AG10803 (cell line): ENCODE measurements at regions not wholly inside any gene's neighbourhood (a gene's known extent, or its start where the extent isn't known, plus 50 kb on each side); places are given as distances from the start of the nearest gene placed in this dataset.
A peak's percentile ranks its signal among the peaks of the same experiment; 100 is the strongest.

Experiments
- DNase-seq: peaks from one replicate; pipeline ENCODE4 v3.0.0; 2010; ENCODE audit warnings: low read depth
- H3K4me3 ChIP-seq: 2 replicates; pipeline ENCODE4 v1.5.1; 2011; ENCODE audit warnings: mild to moderate bottlenecking, low read length, control low read depth
- CTCF ChIP-seq: conservative IDR thresholded peaks from 2 replicates; pipeline ENCODE4 v1.5.1; 2011; ENCODE audit warnings: mild to moderate bottlenecking, low read length, control low read depth, inconsistent platforms

- H3K4me3 ChIP-seq = no peak overlapping the region
- TF ChIP-seq CTCF = no peak
- no peak for DNase-seq
These were observed 1569.4 kb downstream of the PCDH9 start for GRCh38 chr13:65660731-65661130.

DNA sequence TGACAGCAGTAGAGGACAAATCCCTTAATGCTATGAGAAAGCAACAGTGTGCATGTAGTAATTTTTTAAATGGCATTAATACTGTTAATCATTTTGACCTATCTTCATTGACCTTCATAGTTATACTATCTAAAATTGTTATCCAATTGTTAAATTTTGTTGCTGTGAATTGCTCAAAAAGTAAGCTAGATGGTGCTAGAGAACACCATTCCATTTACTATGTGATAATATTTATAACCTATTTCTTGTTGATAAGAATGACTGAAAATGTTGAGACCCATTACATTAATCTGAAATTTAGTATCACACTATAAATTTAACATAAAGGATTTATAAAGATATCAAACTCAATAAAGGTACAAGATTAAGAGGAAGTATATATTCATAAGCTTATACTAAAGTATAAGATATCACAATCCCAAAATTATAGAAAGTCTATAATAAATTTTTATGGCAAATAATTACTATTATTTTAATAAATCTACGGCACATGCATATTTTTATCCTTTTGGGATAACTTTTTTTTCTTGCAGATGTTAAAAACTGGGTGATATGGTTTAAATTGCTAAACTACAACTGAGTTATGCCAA lies 1573.3 kb downstream of the PCDH9 start:
- peak; percentile 69 for TF ChIP-seq CTCF
- no peak overlapping the region for H3K4me3 ChIP-seq
- DNase-seq = peak; percentile 8

DNA sequence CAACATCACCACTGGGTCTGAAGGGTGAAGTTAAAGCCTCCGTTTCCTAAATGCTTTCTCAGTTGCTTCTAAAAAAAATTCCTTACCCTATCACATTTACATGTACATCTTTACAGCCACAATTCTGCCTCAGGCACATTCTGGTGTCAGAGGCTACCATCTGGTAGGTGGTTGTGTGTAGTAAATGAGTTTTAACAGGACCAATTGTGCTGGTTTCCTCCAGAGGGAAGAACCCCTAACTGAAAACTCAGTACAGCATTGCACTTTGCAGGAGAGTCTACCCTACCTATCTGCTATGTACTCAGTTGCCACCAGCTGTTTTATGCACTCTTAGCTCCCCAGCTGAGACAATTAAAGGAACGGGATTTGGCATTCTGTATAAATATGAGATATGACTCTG lies 1576.5 kb downstream of the PCDH9 start:
- no peak for DNase-seq
- TF ChIP-seq CTCF = no peak
- no peak overlapping the region for H3K4me3 ChIP-seq

- H3K4me3 ChIP-seq = no peak overlapping the region
- no peak for TF ChIP-seq CTCF
- no peak for DNase-seq
These were observed 1579.8 kb downstream of the PCDH9 start for GRCh38 chr13:65650321-65650720.

GRCh38 chr13:65642996-65643395 lies 1587.1 kb downstream of the PCDH9 start:
- TF ChIP-seq CTCF = no peak
- no peak overlapping the region for H3K4me3 ChIP-seq
- no peak for DNase-seq

DNA sequence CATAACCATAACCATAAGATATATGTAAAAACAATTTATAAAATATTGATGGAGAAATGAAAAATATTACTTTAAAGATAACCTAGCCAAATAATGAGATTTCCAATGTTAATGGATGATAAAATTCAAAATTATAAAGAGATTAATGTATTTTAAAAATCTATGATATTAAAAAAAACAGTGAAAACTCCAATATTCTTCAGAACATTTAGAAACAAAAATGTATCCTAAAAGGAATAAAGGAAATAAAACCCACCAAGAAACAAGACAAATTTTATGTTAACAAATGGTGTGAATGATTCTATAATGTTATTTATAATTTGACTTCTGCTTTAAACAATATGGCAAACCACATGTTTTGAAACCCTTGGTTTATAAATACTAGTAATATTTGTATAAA lies 1587.8 kb downstream of the PCDH9 start:
- no peak overlapping the region for H3K4me3 ChIP-seq
- no peak for TF ChIP-seq CTCF
- no peak for DNase-seq

GRCh38 chr13:65638572-65639168 lies 1591.5 kb downstream of the PCDH9 start:
- no peak overlapping the region for H3K4me3 ChIP-seq
- peak; percentile 59 for DNase-seq
- TF ChIP-seq CTCF = peak; percentile 91
